HG03108 (cell line): ENCODE measurements at regions not wholly inside any gene's neighbourhood (a gene's known extent, or its start where the extent isn't known, plus 50 kb on each side); places are given as distances from the start of the nearest gene placed in this dataset.

Experiments
- ATAC-seq: cut with Tn5 transposase; IDR thresholded peaks from one replicate; pipeline ENCODE4 v1.9.1; 2021; ENCODE audit warnings: moderate library complexity; ENCODE audit not compliant: unreplicated experiment

GRCh38 chr9:82538634-82539033 lies 524.3 kb downstream of the RASEF start:
- ATAC-seq = no peak

- ATAC-seq = no peak
These were observed 523.8 kb downstream of the RASEF start for GRCh38 chr9:82539146-82539545.

GRCh38 chr9:82539856-82540579 lies 522.9 kb downstream of the RASEF start:
- ATAC-seq = no peak

GRCh38 chr9:82543726-82544125 lies 519.2 kb downstream of the RASEF start:
- no peak for ATAC-seq

- no peak for ATAC-seq
These were observed 516.8 kb downstream of the RASEF start for GRCh38 chr9:82546136-82546535.

- ATAC-seq = no peak
These were observed 514.9 kb downstream of the RASEF start for GRCh38 chr9:82547995-82548394.

GRCh38 chr9:82549174-82549821 lies 513.6 kb downstream of the RASEF start:
- no peak for ATAC-seq

- no peak for ATAC-seq
These were observed 510.2 kb downstream of the RASEF start for GRCh38 chr9:82552784-82553183.

- no peak for ATAC-seq
These were observed 509.1 kb downstream of the RASEF start for GRCh38 chr9:82553654-82554366.

- no peak for ATAC-seq
These were observed 508.6 kb downstream of the RASEF start for GRCh38 chr9:82554381-82554780.

GRCh38 chr9:82555031-82555430 lies 507.9 kb downstream of the RASEF start:
- no peak for ATAC-seq

- ATAC-seq = no peak
These were observed 507.4 kb downstream of the RASEF start for GRCh38 chr9:82555431-82556051.

GRCh38 chr9:82558346-82558745 lies 504.6 kb downstream of the RASEF start:
- ATAC-seq = no peak

GRCh38 chr9:82558855-82559630 lies 503.9 kb downstream of the RASEF start:
- no peak for ATAC-seq

GRCh38 chr9:82560036-82560435 lies 502.9 kb downstream of the RASEF start:
- ATAC-seq = no peak

- ATAC-seq = no peak
These were observed 502.5 kb downstream of the RASEF start for GRCh38 chr9:82560457-82560904.

- ATAC-seq = no peak
These were observed 499.8 kb downstream of the RASEF start for GRCh38 chr9:82563094-82563493.

GRCh38 chr9:82563841-82564240 lies 499.1 kb downstream of the RASEF start:
- ATAC-seq = no peak

GRCh38 chr9:82565188-82565969 lies 497.6 kb downstream of the RASEF start:
- no peak for ATAC-seq

- ATAC-seq = no peak
These were observed 495.0 kb downstream of the RASEF start for GRCh38 chr9:82567953-82568352.
